ENCODE measurements at regions not wholly inside any gene's neighbourhood (a gene's known extent, or its start where the extent isn't known, plus 50 kb on each side); places are given as distances from the start of the nearest gene placed in this dataset.

DNA sequence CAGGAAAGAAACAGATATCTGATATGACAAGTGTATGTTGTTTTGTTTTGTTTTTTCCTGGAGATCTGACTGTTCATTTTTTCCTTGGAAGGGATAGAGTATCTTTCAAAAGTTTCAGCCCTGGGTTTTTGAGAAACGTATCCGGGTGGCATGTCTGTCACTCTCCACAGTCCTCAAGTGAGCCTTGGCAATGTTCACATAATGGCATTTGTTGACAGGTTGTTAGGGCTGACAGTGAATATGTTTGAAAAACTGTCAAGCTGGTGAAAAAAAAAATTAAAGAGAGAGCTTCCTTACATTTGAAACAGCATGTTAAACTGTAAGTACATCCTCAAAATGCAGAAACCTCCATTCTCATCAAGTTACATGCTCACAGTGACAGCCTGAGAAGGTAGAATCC lies 113.0 kb upstream of the DYNLRB2 start:
- no peak for DNase-seq (ENCODE audit: low read depth in 2 of 3, low spot score in 1 of 3)

DNA sequence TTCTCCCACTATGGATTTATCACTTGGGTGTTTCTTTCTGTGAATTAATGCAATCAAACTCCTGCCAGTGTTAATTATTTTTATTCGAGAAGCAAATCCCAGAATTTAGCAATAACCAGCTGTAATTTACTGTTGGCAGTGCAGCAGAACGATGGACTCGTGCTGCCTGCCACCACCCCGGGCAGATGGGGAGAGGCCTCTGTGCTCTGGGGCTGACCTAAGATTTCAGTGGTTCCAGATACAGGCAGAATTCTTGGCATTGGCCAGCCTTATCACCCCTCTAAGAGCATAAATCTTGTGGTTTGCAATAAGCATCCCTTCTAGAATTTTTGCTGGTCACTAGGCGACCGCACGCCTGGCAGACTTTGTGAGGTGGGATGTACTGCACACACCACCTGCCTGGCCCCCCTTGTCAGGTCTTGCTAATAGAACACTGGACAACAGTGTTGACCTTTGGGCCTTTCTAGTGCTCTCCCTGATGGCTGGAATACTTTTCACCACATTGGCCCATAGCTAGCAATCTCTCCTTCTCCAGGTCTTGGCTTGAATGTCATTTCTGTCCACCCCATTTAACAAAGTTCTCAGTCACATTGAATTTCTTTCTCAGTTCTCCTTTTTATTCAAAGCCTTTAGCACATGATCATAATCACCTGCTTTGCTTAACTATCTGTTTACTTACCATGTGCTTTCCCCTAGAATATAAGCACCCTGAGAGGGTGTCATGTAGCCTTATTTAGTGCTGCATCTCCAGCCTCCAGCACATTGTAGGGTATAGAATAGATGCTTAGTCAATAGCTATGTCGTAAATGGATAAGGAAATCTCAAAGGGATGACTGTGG lies 122.1 kb upstream of the DYNLRB2 start:
- DNase-seq (ENCODE audit: low read depth in 2 of 3, low spot score in 1 of 3): no peak

DNA sequence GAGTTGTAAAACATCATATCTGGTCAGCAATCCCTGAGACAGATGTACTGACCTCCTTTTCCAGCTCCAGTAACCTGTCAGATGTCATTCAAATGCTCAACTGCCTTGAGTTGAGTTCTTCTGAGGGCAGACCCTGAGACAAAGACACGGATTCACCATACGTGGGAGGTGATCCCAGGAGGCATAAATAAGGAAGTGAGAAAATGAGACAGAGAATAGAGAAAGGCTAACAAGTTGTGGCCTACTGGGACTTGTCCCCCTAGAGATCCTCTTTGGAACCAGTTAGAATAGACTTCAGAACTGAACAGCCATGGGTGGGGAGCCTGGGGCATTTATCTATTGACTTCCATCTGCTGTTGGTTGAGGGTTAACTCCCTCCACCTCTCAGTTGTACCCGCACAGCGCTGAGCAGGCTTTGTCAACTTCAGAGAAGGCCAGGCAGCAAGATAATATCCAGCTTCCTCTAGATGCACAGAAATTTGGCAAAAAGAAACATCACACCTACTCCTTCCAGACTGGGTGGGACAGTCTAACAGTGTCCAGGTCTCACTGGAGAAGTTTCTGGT lies 123.0 kb upstream of the DYNLRB2 start:
- DNase-seq (ENCODE audit: low read depth in 2 of 3, low spot score in 1 of 3): no peak

DNA sequence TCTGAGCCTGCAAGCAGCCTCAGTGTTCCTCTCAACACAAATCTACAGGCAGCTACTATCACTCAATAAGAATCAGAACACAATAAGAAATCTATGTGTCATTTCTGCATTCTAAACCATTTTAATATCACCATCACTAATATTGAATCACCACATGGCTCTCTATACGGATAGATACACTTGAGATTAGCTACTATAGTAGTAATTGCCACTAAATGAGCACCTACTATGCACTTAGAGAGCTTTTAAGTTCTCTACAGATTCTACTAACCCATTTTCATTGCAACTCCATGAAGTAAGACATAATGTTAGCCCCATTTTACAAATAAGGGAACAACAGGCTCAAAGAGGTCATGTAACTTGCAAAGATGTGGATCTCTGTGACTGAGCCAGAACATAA lies 132.8 kb upstream of the DYNLRB2 start:
- DNase-seq (ENCODE audit: low read depth in 2 of 3, low spot score in 1 of 3): no peak

DNA sequence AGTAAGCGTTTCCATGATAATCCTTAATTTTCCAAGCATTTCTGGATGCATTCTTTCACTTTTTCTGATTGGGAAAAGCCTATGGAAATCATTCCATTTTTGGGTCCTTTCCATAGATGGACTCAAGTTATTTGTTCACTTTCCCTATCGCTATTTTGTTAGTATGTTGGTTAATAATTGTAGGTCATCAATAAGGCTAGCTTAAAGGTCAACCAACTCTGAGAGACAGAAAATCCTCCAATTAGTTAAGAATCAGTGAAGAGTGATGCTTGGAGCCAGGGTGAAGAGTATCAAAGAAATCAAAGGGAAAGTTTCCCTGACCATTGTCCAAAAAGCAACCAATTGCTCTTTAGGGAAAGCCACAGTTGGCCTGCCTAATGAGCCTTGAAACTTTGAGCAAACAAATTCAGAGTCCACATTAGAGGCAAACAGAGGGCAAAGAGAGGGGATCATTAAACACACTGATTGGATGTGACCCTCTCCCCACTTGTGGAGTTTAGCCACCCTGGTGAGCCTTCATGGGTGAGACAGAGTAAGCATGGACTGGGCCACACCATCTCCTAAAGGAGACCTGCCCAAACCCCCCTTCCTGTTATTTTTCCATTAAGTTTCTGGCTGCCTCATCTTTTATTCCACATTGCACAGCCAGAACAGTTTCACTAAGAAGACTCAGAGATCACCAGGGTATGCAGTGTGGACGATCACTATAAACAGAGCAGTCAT lies 133.4 kb upstream of the DYNLRB2 start:
- no peak for DNase-seq (ENCODE audit: low read depth in 2 of 3, low spot score in 1 of 3)

DNA sequence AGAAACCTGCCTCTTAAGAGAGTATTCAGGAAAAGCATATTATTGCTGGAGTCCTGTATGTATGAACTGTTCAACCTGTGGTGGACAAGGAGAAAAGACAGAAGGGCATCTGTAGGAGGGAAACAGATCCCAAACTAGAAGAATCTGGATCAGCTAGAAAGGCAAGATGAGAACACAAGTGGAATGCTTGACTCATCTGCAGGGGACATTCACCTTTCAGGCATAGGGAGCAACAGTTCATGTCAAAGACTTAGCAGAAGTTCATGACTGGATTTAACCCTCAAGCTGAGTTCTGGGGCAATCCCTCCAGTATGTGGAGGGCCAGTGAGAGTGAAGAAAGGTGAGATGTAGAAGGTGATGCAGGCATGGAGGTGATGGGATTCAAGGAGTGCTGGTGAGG lies 135.9 kb upstream of the DYNLRB2 start:
- no peak for DNase-seq (ENCODE audit: low read depth in 2 of 3, low spot score in 1 of 3)

DNA sequence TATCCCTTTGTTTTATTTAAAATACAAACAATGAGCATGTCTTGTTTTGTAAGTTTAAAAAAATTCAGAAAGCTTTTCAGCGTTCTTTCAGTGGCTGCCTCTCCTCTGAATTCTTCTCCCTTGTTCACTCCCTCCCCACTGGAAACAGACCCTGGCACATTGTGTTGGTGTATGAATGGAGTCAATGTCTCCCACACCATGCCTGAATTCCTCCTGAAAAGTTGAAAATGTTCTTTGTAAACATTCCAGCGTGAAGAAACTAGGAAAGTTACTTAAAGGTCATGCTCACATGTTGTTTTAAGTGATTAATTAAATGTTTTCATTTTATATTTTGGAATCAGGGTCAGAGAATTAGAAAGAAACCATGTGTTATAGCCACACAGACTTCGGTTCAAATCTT lies 136.9 kb upstream of the DYNLRB2 start:
- DNase-seq (ENCODE audit: low read depth in 2 of 3, low spot score in 1 of 3): no peak

DNA sequence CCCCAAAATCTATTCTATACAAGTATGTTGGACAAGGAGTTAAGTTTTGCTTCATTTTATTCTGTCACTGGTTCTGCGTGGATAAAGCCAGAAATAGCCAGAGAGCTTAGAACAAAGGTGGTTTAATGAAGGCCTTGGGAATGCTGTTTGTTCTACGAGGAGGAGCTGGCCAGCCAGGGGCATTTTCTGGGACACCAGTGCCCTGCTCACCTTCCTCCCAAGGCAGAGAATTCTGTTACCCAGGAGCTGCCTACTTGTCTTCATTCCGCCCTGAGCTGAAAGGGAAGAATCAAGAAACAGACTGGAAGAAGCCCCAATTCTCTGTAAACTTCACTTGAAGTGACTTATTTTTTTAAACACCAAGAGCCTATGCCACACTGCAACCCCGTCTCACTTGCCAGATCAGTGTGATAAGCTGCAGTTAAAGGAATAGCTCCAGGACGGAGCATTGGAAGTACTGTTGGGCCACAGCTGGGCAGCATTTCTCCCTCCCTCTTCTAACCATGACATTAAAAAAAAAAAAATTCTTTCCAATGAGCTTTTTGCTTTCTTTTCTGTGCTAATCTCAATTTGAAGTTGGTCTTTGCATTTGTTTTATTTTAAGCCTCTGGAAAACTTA lies 149.8 kb upstream of the DYNLRB2 start:
- no peak for DNase-seq (ENCODE audit: low read depth in 2 of 3, low spot score in 1 of 3)

DNA sequence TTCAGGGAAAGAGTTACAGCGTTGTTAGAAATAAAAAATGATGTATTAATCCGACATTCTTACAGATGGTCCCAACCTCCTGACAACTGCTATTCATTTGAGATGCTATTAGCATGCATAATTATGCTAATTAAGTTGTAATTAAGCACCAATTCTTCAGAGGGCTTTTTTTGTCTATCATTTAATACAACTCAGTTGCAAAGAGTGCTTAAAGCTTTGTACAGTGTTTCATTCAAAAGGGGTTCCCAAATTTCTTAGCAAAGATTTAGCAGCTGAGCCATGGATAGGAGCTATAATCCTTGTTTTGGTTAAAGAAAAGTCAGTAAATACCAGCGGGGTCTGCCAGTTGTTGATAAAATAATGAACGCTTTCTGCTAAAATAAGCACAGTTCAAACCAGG lies 150.7 kb upstream of the DYNLRB2 start:
- DNase-seq (ENCODE audit: low read depth in 2 of 3, low spot score in 1 of 3): no peak

DNA sequence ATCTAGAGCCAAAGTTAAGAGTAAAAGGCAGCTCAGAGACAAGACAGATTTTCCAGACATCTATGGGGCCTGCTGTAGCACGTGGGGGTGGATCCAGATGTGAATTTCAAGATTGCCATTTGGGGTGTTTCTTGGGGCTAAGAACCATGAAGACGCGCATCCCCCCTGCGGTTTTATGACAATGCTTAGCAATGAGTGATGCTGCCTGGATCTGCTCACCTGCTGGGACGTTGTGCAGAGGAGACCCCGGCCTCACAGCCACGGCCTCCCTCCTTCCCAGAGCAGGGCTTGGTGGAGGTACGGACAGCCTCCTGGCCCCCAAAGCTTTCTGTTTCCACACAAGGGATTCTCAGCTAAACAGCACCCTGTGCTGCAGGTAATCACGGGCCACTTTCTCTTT lies 151.5 kb upstream of the DYNLRB2 start:
- no peak for DNase-seq (ENCODE audit: low read depth in 2 of 3, low spot score in 1 of 3)

DNA sequence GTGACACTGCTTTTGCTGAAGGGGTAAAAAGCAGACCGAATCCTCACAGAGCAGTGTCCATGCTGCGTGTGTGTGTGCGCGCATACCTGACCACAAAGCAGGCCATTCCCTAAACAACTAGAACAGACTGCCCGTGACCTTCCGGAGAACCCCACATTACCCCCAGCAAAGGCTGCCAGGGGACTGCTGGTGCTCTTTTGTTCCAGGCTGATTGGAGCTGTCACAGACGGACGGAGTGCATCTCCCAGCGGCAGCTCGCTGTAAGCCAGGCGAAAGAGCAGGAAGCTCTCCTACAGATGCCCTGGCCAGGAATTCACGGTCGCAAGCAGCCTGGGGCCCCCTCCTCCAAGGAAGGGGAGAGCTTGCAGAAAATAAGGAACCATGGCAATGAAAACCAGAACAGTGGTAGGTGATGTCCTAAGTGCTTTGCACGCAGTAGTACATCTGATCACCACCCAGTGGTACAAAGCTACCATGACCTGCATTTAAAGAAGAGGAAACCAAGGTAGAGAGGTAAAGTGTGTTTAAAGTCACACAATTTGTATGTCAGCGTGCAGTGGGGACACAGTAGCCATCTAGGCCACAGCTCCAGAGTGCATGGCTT lies 153.4 kb upstream of the DYNLRB2 start:
- DNase-seq (ENCODE audit: low read depth in 2 of 3, low spot score in 1 of 3): no peak

DNA sequence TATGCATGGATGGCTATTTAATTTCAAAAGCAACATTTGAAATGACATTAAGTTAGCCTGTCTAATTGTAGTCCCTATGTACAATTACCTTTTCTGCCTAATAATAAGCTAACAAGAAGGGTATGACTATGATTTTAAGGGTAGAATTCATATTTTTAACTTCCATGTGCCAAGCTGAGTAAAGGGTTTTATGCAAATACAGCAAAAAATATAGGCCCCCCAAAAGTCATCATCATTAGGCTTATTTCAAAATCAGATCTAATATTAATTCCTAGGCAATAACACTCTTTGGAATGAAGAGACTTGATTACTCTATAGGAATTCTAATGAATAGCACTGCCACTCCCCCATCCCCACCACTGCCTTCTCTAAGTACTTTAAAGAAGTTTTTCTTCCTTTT lies 155.9 kb upstream of the DYNLRB2 start:
- DNase-seq (ENCODE audit: low read depth in 2 of 3, low spot score in 1 of 3): no peak

DNA sequence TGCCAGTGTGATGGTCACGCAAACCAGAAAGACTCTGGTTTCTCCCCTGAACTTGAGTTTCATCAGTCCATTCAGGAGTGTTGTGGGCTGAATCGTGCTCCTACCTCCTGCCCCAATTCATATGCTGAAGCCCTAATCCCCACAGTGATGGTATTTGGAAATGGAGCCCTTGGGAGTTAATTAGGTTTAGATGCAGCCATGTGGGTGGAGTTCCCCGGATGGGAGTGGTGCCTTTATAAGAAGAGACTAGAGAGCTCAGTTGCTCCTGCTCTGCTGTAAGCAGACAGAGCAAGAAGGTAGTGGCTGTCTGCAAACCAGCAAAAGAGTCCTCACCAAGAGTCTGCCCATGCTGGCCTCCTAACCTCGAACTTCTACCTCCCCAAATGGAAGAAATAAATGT lies 160.3 kb upstream of the DYNLRB2 start:
- no peak for DNase-seq (ENCODE audit: low read depth in 2 of 3, low spot score in 1 of 3)

DNA sequence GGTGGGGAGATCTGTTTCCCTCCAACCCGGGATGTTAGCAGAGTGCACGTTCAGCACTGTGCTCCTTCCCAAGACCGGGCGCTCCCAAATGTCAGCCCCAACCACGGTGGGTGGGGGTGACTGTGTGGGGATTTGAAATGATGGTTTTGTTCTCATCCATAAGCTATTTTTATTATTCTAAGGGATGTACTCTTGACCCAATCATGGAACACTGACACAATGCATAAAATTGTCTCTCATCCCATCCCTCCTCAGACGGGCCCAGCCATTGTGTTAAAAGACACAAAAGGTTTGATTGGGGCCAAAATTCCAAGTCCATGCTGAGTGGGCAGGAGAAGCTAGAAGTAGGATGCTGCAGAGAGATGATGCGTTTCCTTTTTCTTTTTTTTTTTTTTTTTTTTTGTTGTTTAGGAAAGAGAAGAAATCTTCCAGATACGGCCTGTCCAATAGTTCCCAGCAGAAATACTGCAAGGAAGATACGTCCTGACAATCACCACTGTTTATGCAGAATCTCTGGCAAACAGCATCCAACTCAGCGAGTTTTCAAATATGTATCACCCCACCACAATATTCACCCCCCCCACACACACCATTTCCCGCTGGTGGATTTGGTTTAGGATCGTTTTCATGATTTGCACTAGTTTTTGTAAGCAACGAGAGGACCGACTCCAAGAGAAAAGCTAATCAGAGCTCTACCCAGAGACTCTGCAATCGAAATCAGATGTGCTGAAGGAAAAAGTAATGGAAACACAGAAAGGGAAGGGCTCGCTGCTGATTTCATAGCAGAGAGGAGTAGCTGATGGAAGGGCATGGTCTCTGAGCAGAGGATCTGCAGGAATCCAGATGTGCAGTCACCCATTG lies 163.5 kb upstream of the DYNLRB2 start:
- no peak for DNase-seq (ENCODE audit: low read depth in 2 of 3, low spot score in 1 of 3)

DNA sequence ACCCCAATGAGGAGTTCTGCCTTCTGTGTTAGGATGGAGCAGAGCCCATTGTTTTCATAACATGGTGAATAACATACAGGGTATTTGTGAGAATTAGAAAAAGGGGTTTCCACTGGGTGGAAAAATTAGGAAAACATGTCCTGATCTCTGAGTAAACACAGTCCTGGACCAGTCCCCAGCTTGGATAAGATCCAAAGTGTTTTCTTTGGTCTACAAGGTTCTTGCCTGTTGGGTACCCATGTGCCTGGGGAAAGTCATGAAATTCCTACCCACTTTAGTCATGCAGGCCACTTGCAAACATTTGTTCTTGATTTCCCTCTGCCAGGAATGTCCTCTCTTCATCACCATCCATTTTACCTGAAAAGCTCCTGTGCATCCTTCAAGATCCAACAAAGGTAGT lies 164.8 kb upstream of the DYNLRB2 start:
- no peak for DNase-seq (ENCODE audit: low read depth in 2 of 3, low spot score in 1 of 3)

DNA sequence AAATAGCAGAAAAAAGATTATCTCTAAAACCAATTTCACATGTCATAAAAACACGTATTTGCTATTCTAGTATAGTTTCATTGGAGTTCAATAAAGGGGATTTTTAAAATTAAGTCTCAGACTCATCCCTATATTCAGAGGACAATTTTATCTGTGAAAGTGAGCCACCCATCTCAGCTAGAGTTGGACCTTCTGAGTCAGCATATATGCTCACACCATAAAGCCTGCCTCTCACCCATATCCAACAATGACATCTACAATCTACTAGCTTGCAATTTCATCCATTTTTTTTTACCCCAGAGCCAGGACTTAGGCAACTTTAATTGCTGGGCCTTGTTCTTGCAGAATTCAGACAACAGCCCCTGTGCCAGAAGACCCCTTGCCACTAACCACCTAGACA lies 165.3 kb upstream of the DYNLRB2 start:
- DNase-seq (ENCODE audit: low read depth in 2 of 3, low spot score in 1 of 3): no peak

DNA sequence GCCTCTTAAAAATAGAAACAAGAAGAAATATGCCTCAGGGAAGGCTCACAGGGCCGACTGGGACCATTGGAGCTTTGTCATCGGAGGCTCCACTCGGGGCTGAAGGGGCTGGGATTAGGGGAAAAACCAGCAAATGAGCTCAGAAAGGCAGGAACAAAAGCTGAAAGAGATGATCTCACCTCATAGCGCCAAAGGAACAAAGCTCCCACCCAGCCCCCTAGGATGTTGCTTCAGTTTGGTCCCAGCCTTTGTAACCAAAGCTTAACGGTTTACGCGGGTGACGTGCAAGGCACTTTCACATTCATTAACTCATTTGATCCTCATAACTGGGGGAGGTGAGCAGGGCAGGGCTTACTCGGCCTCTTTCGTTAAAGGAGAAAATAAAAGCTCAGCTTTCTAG lies 168.5 kb upstream of the DYNLRB2 start:
- no peak for DNase-seq (ENCODE audit: low read depth in 2 of 3, low spot score in 1 of 3)

DNA sequence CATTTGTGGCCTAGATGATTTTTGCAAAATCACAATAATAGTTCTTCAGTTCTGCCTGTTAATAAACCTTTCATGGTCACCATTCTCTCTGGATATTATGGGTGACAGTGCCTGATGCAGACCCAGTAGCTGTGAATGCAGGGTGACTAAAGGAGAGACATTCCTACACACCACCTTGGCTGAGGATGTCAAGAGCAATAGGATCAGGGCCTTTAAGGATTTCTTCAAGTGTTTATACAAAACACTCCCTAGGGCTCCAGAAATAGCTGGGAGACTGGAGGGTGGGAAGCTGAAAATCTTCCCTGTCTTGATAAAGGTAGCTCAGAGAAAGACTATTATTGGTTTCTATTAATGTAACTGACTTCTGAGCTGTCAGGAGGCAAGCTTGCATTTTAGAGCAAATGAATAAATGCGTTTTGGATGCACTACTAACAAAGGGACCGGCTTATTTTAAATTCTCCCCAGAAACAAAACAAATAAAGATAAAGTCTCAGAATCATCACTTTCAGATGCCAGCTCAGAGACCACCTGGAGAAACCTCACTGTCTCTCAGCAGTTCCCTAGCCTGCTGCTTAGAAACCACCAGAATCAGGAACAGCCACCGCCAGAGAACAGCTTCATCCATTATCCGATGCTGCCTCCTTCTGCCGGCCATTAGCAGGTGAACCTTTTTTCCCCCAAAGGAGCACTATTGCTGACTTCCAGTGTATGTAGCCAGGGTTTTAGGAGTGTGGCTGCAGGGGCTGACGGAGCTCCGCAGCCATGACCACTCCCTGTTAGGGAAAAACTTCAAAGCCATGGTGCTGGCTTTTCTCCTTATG lies 171.4 kb upstream of the DYNLRB2 start:
- DNase-seq (ENCODE audit: low read depth in 2 of 3, low spot score in 1 of 3): no peak

DNA sequence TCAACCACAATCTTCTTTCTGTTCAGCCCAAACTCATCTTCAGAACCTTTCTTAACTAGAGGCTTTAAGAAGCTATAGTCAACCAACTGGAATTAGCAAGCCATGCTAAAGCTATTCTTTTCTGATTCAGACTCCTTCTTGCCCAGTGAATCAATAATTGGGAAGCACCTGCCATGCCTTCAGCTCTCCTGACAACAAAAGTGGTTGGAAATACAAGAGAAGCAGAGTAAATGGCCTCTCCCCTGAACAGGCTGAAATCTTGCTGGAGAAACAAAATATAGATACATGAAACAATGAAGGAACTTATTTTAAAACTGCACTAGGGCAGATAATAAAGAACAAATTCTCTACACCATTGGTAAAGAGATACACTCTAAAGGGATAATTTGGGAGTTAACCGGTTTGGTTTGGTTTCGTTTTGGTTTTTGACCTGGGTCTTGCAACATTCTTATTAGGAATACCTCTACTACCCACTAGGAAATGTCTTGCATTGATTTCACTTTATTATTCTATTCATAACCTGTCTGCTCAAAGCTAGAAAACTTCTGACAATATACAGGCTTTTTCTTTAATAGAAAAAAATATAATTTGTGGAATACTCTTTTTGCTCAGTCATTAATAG lies 173.6 kb upstream of the DYNLRB2 start:
- no peak for DNase-seq (ENCODE audit: low read depth in 2 of 3, low spot score in 1 of 3)

Data from stimulated activated CD4-positive, alpha-beta T cell treated with anti-CD3 and anti-CD28 coated beads, Interleukin-12 subunit alpha, Interleukin-12 subunit beta, amount 100 ng/mL, for 48 hours (primary cell).